ENCODE measurements at regions not wholly inside any gene's neighbourhood (a gene's known extent, or its start where the extent isn't known, plus 50 kb on each side); places are given as distances from the start of the nearest gene placed in this dataset.

GRCh38 chr2:194946826-194947225 lies 710.2 kb upstream of the SLC39A10 start:
- TF ChIP-seq POLR2A (IDR thresholded peaks at IDR 0.05) (no peak), CTCF (IDR thresholded peaks at IDR 0.05) (no peak)

Data from lower leg skin (tissue), 3 donors.